ENCODE measurements at regions not wholly inside any gene's neighbourhood (a gene's known extent, or its start where the extent isn't known, plus 50 kb on each side); places are given as distances from the start of the nearest gene placed in this dataset.
A peak's percentile ranks its signal among the peaks of the same experiment; 100 is the strongest.
"Not testable (repeated sequence)": the region's sequence is repeated elsewhere in the genome, so short reads cannot be mapped to it uniquely, and the experiment has no call there.

DNA sequence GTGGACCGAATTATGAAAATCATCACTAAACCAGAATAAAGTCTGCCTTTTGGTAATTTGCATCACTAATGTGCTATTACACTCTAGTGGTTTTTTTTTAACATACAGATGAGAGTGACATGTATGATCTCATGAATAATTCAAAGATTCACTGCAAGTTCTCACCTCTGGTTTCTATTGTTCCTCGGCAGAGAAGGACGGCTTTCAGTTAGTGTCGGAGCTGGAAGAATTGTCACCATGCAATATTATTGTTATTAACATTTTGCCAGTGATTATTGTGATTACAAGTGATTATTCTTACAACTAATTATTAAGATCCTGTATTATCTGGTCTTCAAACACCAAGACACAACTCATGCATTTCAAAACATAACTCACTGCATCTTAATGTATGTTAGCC is 366.6 kb upstream of the RPS23 start:
- DNase-seq (ENCODE audit: low read depth), result no peak

DNA sequence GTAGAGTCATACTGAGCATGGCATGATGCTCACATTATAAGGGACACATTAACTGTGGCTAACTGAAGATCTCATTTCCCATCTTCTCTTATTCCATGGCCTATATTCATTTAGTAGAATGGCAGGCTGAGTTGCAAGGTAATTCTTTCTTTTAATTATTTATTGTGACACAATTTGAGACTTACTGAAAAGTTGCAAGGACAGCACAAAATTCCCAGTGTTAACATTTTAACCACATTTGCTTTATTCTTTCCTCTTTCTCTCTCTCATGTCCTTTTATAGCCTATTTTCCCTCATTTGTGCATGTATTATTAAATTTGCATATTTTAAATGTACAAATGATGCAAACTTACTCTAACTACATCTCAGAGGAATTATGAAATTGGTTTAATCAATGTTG is 366.1 kb upstream of the RPS23 start:
- DNase-seq (ENCODE audit: low read depth), result no peak

DNA sequence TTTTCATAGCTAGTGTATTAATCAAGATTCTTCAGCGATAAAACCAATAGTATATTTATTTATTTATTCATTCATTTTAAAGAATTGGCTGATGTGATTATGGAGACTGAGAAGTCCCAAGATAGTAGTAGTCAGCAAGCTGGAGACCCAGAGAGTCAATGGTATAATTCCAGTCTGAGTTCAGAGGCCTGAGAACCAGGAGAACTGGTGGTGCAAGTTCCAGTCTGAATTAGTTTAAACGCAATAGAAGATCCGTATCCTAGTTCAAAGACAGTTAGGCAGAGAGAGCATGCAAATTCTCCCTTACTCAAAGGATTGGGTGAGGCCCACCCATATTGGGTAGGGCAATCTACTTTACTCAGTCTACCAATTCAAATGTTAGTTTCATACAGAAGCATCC is 364.2 kb upstream of the RPS23 start:
- no peak for DNase-seq (ENCODE audit: low read depth)

DNA sequence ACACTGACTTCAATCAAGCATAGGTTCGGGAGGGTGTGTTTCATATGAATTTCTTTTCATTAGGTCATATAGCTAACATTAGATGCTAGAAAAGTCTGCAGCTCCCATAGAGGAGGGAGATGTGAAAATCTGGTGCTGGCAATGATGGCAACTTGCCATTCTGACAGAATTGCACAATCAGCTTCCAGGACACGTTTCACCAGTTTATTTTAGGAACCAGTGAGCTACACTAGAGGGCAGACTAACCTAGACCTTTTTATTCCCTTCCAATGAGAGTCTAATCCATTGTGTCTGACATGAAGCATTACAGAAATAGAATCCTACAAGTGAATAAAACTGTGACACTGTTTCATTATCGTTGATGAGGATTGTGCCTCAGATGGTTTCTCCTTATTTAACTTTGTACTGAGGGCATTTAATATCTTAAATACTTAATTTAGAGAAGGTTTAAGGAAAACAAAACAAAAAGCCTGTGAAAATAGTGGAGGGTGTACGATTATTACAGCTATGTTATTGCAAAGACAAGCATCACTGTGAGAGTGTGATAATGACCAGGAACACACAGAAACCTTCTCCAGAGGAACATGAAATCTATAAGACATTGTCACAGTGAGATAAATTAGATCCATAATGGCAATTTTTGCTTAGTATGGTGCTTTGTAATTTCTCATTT is 363.3 kb upstream of the RPS23 start:
- DNase-seq (ENCODE audit: low read depth), result peak; percentile 20

DNA sequence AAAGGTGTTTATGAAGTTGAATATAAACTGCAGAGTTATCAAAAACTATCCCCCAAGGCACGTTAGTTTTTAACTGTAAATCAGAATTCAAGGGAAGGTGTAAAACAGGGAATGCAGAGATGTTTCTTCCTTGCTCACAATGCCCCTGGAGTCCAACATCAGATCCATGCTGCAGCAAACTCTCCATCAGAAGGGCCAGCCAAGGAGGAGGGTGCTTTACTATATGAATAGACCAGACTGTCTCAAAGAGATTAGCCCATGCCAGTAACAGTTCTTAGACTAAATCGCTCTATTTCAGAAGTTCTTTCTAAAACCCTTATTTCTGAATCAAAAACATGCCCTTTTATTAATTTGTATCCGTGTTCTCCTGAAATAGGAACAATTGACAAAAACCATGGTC is 362.8 kb upstream of the RPS23 start:
- no peak for DNase-seq (ENCODE audit: low read depth)

DNA sequence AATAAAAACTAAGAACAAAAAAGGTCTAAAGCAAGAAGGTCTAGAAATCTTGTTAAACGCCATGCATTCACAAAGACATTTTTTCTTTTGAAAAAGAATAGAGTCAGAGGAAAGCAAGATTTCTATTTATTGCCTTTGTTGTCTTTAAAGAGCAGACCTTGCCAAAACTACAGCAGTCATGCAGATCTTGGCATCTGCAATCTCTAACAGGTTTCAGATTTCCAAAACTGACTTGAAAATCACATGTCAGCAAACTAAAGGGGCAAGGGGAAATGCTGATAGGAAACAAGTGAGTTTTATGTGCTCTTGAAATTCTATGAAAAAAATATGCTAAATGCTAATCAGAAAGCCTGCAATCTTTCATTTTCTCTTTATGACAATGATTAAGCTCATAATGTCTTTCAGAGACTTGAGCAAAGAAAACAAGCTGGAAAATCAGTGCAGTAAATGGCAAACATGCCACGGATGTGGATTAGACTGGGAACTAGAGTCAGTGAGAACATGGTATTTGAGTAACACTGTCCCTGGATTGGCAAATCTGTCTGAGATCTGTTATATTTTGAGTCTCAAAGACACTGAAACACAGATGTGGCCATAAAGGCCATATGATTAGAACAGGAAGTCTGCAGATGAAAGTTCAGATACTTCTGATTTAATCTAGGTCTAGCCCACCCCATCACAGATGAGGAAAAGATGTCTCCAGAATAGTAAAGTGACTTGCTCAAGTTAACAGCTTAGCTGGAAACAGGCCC is 361.4 kb upstream of the RPS23 start:
- no peak for DNase-seq (ENCODE audit: low read depth)

DNA sequence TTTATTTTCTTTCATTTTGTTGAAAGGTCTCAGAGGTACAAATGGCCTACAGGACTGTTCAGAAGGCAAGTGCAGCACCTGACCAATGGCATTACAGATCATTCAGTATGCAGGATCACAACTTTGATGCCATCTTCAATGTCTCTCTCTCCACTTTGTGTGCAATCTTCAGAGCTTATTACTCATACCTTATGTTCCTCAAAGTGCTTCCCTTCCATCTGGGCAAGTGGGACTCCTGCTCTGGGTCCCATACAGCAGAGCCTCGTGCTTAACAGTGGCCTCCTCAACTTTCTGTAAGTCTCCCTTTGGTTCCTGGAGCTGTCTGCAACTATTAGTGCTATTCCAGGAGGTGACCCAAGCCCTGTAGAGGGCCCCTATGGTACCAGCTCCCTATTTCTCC is 358.4 kb upstream of the RPS23 start:
- no peak for DNase-seq (ENCODE audit: low read depth)

DNA sequence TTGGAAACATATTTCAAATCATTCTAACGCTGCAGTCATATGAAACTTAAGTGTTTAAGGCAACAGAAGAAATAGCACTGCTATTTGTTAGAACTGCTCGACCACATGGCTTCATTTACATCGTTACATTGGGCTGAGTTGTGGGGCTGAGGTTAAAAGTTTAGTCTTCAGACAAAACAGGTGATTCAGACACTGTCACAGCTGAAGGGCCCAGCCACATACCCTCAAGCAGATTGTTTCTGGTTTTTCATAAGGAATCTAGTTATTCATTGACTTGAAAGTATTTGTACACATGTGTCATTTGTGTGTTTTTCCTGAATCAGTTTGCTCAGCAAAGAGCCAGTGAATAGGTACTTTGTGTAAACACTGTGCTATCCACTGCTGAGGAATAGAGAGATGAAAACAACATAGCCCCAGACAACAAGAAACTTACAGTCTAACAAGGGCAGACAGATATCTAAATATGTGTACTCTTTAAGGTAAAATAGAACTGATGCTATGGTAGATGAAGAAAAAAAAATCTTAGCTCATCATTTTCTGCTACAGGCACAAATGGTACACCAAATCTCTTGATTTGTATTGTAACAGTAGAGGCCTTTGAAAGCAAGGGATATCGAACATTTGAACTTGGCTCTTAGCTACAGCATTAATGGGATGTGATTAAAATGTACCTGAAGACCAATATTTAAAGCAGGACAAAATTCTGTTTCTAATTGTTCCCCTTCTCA is 357.6 kb upstream of the RPS23 start:
- peak; percentile 12 for DNase-seq (ENCODE audit: low read depth)

DNA sequence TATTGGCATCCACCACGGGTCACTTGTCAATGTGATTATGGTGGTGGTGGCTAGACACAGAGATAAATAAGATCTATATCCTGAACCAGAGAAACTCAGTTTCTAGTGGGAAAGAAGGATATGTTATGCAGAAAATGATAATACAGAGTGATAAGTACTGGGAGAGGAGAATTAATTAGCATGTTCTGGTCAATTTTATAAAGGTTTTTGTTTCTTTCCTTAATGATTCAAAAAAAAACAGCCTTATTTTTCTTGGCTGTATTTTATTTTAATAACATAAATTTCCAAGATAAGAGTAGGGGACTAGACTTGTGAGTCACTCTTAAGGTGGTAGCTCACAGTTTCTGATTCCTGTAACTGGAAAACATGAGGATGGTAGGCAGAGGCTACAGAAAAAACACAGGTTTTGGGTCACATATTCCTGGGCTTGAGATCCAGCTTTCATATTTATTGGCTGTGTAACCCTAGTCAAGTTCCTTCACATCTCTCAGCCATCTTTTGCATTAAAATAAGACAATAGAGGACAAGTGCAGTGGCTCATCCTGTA is 350.3 kb upstream of the RPS23 start:
- DNase-seq (ENCODE audit: low read depth), result no peak

DNA sequence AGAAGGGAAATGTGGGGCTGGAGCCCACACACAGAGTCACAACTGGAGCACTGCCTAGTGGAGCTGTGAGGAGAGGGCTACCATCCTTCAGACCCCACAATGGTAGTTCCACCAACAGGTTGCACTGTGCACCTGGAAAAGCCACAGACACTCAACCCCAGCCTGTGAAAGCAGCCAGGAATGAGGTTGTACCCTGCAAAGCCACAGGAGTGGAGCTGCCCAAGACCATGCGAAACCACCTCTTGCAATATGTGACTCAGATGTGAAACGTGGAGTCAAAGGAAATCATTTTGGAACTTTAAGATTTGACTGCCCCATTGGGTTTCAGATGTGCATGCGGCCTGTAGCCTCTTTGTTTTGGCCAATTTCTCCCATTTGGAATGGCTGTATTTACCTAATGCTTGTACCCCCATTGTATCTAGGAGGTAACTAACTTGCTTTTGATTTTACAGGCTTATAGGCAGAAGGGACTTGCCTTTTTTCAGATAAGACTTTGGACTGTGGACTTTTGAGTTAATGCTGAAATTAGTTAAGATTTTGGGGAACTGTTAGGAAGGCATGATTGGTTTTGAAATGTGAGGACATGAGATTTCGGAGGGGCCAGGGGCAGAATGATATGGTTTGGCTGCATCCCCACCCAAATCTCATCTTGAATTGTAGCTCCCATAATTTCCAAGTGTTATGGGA is 348.9 kb upstream of the RPS23 start:
- not testable (repeated sequence) for DNase-seq (ENCODE audit: low read depth)

DNA sequence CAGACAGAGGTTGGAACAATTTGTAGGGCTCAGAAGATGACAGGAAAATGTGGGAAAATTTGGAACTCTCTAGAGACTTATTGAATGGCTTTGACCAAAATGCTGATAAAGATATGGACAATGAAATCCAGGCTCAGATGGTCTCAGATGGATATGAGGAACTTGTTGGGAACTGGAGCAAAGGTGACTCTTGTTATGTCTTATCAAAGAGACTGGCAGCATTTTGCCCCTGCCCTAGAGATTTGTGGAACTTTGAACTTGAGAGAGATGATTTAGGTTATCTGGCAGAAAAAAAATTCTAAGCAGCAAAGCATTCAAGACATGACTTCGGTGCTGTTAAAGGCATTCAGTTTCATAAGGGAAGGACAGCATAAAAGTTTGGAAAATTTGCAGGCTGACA is 347.9 kb upstream of the RPS23 start:
- not testable (repeated sequence) for DNase-seq (ENCODE audit: low read depth)

DNA sequence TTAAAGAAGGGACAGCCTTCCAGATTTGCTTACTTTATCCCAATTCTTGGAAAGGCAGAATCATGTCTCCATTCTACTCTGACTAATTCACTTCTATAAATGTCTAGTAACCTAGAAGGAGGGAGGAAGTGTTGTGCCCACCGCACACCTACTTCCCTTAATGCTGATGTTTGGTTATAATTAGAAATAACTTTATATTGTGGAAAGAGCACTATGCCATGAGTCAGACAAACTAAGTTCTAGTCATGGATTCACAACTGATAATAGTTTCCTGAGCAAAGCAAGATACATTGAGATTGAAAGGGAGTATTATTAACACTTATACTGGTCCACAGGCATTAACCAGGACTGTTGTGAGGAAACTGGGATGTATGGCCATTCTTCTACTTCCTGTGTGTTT is 345.9 kb upstream of the RPS23 start:
- DNase-seq (ENCODE audit: low read depth), result no peak

DNA sequence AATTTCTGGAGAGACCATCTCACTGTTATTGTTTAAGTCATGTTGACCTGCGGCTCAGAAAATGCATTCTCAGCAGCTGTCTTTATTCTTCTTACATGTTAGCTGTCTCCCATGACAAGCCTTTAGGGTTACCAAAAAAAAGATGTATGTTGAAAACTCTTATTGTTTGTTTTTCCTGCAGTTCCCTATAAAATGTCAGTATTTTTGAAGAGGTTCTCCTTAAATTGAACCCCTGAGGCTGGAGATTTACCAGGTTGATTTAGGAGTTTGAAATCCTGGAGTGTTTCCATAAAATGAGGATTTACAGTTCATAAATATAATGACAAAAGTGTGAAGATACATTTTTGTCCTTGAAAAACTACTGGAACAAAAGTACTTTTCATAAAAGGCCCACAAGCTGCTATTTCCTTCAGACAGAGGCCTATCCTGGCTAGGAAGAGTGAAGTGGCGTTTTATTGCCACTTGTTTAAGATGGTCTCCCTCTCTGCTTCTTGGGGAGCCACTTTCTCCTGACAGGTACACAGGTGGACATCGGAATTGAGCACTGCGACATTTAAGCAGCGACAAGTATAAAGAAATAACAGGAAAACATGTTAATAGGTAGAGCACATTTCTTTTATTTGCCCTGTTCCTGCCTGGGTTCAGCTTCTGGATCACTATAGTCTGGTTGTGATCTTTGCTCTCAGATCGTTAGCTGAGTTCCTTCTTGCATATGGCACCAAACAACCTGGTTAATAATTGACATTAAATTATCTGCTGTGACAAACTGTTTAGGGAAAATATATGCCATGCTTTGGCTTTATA is 344.8 kb upstream of the RPS23 start:
- no peak for DNase-seq (ENCODE audit: low read depth)

DNA sequence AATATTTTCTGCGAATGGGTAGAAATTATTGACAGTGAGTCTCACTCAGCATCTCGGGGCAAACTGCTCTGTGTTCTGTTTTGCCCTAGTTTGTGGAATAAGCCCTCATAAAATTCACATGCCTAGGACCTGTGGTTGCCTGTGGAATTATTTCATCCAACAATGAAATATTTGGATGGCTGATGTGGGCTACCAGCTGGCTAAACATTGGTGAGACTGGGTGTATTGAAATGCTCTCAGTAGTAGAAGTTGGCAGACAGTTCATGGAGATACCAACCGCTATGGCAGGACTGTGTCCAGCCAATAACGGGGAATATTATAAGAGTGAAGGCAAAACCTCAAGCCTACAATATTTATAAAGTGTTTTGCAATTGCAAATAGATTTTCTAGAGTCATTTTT is 344.1 kb upstream of the RPS23 start:
- no peak for DNase-seq (ENCODE audit: low read depth)

DNA sequence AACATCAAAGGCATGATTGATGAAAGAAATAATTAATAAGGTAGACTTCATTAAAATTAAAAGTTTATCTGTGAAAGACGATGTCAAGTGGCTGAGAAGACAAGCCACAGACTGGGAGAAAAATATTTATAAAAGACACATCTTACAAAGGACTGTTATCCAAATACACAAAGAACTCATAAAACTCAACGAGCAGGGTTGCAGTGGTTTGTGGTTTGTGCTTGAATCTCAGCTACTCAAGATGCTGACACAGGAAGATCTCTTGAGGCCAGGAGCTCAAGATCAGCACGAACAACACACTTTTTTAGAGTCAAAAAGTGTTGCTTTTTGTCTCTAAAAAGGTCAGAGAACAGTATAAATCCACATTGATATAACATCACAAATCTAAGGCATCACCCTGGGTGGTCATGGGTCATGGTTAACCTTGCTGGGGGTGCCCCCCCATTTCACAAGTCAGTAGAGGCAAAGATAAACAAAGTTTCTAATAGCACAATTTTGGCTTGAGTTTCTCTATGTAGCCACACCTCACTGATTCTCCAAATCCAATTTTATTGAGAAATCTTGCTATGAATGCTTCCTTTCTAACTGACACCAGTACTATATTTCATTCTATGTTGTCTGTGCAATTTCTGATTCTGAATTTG is 342.9 kb upstream of the RPS23 start:
- DNase-seq (ENCODE audit: low read depth), result no peak

DNA sequence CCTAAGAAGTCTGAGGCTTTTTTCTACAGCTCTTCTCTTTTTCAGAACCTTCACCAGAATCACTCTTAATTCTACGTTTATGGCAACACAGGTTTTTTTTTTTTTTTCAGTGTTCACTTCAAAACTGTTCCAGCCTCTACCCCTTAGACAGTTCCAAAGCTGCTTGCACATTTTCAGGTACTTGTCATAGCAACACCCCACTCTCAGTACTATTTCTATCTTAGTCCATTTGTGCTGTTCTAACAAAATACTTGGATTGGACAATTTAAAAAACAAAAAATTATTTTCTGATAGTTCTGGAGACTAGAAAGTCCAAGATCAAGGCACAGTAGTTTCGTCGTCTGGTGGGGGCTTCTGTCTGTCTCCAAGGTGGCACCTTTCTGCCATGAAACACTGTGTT is 340.9 kb upstream of the RPS23 start:
- DNase-seq (ENCODE audit: low read depth), result no peak

DNA sequence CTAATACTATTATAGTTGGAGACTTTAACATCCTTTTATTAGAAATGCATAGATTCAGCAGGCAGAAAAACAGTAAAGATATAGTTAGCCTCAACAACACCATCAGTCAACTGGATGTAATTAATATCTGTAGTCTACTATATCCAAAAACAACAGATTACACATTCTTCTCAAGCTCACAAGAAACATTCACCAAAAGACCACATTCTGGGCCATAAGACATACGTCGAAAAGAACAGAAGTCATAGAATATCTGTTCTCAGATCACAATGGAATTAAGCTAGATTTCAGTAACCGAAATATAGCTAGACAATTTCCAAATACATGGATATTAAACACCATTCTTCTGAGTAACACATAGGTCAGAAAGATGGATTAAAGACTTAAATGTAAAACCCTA is 336.6 kb upstream of the RPS23 start:
- DNase-seq (ENCODE audit: low read depth), result no peak

DNA sequence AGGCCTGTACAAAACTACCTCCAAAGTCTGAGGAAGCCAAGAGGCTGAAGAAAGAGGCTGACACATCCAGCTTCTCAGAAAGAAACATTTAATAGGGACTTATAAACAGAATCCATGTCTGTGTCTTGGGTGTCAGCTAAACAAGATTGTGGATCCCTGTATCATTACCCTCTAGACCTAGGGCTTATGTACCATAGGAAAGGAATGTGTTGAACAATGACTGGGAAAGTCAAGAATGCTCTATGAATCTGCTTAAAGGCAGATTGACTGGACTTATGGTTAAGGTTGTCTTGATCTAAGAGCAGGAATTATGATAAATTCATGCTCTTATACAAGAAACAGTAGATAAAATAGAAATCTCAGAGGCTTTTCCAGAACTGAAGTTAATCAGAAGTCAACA is 335.7 kb upstream of the RPS23 start:
- DNase-seq (ENCODE audit: low read depth), result no peak

DNA sequence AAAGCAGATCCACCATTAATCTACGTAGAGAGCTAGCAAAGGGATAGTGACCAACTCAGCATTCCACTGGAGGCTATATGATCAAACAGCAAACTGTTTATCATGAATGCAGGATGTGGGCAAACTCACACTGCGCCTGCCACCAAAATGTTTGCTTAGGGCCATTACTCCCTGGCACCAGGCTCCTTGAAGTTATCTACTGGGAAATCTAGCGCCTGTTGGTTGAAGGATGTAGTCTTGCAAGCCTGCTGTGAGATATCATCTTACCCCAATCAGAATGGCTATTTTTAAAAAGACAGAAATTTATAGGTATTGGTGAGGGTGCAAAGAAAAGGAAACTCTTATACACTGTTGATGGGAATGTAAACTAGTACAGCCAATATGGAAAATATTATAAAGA is 332.5 kb upstream of the RPS23 start:
- no peak for DNase-seq (ENCODE audit: low read depth)

DNA sequence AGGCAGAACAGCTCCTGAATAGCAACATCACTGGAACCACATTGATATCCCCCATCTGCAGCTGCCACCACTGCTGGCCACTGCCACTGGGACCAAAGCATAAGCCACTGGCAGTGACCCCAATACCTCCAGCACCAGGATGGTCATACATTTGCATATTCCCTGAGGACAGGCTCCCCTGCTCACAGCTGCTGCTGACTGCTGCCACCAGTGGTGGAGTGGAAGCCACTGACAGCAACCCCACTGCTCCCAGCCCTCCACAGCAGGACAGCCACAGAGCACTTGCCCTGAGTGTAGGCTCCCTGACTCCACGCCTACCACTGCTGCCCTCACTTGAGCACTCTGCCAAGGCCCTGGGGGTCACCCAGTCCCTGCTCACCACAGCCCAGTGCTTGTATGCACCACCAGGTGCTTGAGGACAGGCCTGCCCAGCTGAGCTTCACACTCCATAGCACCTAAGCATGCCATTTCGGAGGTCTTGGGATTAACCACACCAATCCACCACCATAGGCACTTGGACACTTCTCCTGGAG is 327.4 kb upstream of the RPS23 start:
- DNase-seq (ENCODE audit: low read depth), result no peak

All from HS-27A (cell line).